ENCODE measurements at regions not wholly inside any gene's neighbourhood (a gene's known extent, or its start where the extent isn't known, plus 50 kb on each side); places are given as distances from the start of the nearest gene placed in this dataset.

DNA sequence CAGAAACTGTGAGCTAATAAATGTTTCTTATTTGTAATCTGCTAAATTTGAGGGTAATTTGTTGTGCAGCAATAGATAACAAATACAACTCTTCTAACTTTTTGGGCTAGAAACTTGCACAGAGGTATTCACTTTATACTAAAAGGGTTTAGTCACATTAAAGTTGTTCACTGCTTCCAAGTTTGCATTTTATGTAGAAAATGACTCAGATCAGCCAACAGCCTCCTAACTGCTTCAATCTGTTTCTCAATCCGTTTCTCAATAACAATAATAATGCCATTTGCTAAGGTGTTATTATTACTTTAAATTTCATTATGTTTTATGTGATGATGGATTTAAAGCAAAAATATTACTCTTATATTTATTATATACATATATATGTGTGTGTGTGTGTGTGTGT lies 213.9 kb downstream of the CENPW start:
- TF ChIP-seq CTCF (IDR thresholded peaks at IDR 0.05) (no peak), POLR2A (IDR thresholded peaks at IDR 0.05) (no peak)
